Activated CD4-positive, alpha-beta T cell treated with anti-CD3 and anti-CD28 coated beads, Interleukin-2, amount 10 ng/mL, durations not matched to agents 7 days and 5 days (primary cell): ENCODE measurements at regions not wholly inside any gene's neighbourhood (a gene's known extent, or its start where the extent isn't known, plus 50 kb on each side); places are given as distances from the start of the nearest gene placed in this dataset.

Source experiments
- CTCF ChIA-PET: fragments of 350-600 bp; sonication (Branson Sonifier 250); formaldehyde crosslinking; loops from one replicate; lab custom pipeline; 2021; ENCODE audit warnings: antibody characterized with exemption; lab: Charles Lee
- POLR2A ChIA-PET: fragments of 350-600 bp; sonication (Branson Sonifier 250); formaldehyde crosslinking; loops from one replicate; lab custom pipeline; 2021; ENCODE audit warnings: antibody characterized with exemption; lab: Charles Lee
- DNase-seq: peaks from one replicate; pipeline ENCODE4 v3.0.0-alpha.2; 2020
- H3K27ac Mint-ChIP-seq: one replicate; pipeline ENCODE4 v1.8.0; 2021; ENCODE audit warnings: mild to moderate bottlenecking, moderate library complexity, mixed read lengths
- H3K27me3 Mint-ChIP-seq: one replicate; pipeline ENCODE4 v1.8.0; 2021; ENCODE audit warnings: mixed read lengths
- H3K36me3 Mint-ChIP-seq: one replicate; pipeline ENCODE4 v1.8.0; 2021; ENCODE audit warnings: low read depth, mixed read lengths
- H3K4me1 Mint-ChIP-seq: one replicate; pipeline ENCODE4 v1.8.0; 2021; ENCODE audit warnings: mixed read lengths
- H3K4me3 Mint-ChIP-seq: one replicate; pipeline ENCODE4 v1.8.0; 2021; ENCODE audit warnings: mild to moderate bottlenecking, moderate library complexity, mixed read lengths
- H3K9me3 Mint-ChIP-seq: one replicate; pipeline ENCODE4 v1.8.0; 2021; ENCODE audit warnings: mixed read lengths

DNA sequence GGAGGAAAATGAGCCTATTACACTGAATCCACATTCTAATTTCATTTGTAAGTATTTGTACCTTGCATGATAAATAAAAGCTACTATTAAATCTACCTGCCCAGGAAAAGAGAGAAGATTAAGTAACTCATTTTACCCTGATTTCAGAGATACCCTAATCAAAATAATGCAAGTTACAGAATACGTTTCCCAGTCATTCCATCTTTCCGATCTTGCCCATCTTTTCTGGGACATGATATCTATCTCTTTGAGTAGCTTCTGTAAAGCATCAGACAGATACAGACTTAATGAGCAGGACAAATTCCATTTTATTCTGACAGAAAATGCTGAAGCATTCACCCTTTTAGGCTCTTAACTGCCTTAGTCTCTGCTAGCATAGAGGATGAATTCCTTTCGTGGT is 56.6 kb downstream of the SPRY2 start:
- Mint-ChIP-seq H3K27me3 (no peaks in the 10 kb centered on the region), H3K4me3 (no peak overlapping the region), H3K27ac (no peak overlapping the region), H3K4me1 (no peaks in the 10 kb centered on the region), H3K36me3 (no peaks in the 10 kb centered on the region), H3K9me3 (no peaks in the 10 kb centered on the region)
- no peak for DNase-seq
- ChIA-PET CTCF (no interaction called here), POLR2A (no interaction called here)

GRCh38 chr13:80278706-80279105 is 62.2 kb downstream of the SPRY2 start:
- H3K27me3 Mint-ChIP-seq: no peaks in the 10 kb centered on the region
- no peaks in the 10 kb centered on the region for H3K36me3 Mint-ChIP-seq
- no peak for DNase-seq
- ChIA-PET POLR2A (no interaction called here), CTCF (no interaction called here)
- no peak overlapping the region for H3K27ac Mint-ChIP-seq
- H3K9me3 Mint-ChIP-seq: no peaks in the 10 kb centered on the region
- no peak overlapping the region for H3K4me3 Mint-ChIP-seq
- no peaks in the 10 kb centered on the region for H3K4me1 Mint-ChIP-seq

DNA sequence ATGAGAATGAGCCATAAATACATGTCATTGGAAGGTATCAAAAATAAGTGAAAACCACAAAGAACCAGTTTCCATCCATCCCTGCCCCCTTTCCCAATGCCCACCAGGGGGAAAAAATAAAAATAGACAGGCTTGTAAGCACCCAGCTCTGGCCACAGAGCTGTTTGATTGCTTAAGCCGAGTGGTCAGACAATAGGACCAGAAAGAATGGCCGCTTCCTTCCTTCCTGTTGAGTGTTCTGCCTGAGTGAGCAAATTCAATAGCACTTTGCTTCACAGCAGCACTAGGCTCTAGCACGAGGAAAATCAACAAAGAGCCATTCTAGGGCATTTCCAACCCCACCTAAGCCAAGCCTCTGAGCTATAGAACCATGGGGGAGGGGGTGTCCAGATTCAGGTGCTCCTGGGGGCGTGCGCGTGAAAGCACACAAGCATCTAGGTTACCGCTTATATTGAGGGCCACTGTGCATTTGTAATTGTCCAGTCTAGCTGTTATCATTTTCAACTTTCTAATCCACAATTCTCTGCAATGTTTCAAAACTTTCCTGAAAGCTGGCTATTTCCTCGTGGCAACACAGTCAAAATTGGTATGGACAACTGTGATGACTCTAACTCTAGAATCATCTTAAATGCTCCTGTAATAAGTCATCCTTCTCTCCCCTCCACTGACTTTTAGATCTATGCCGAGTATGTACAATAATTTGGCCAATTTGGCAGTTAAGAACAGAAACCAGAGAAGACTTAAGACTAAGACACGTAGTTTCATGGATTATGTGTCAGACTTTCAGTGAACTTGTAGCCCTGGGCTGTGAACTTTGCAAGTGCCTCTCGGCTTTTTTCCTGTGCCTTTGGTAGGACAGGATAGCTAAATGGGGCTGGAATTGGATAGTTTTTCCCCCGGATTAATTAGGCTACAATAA is 64.3 kb downstream of the SPRY2 start:
- Mint-ChIP-seq H3K4me1 (no peaks in the 10 kb centered on the region), H3K36me3 (no peaks in the 10 kb centered on the region), H3K27me3 (no peaks in the 10 kb centered on the region), H3K4me3 (no peak overlapping the region), H3K9me3 (no peaks in the 10 kb centered on the region), H3K27ac (no peak overlapping the region)
- CTCF ChIA-PET: no interaction called here
- no peak for DNase-seq
- POLR2A ChIA-PET: no interaction called here

GRCh38 chr13:80274643-80275042 is 66.3 kb downstream of the SPRY2 start:
- ChIA-PET POLR2A (no interaction called here), CTCF (no interaction called here)
- no peak for DNase-seq
- H3K27me3 Mint-ChIP-seq: no peaks in the 10 kb centered on the region
- no peak overlapping the region for H3K27ac Mint-ChIP-seq
- H3K4me3 Mint-ChIP-seq: no peak overlapping the region
- H3K36me3 Mint-ChIP-seq: no peaks in the 10 kb centered on the region
- no peaks in the 10 kb centered on the region for H3K9me3 Mint-ChIP-seq
- no peaks in the 10 kb centered on the region for H3K4me1 Mint-ChIP-seq

- no peaks in the 10 kb centered on the region for H3K4me1 Mint-ChIP-seq
- no peaks in the 10 kb centered on the region for H3K9me3 Mint-ChIP-seq
- H3K27ac Mint-ChIP-seq: no peak overlapping the region
- ChIA-PET POLR2A (no interaction called here), CTCF (no interaction called here)
- no peak for DNase-seq
- H3K36me3 Mint-ChIP-seq: no peaks in the 10 kb centered on the region
- no peaks in the 10 kb centered on the region for H3K27me3 Mint-ChIP-seq
- H3K4me3 Mint-ChIP-seq: no peak overlapping the region
Observed at GRCh38 chr13:80273718-80274117, 67.2 kb downstream of the SPRY2 start.

DNA sequence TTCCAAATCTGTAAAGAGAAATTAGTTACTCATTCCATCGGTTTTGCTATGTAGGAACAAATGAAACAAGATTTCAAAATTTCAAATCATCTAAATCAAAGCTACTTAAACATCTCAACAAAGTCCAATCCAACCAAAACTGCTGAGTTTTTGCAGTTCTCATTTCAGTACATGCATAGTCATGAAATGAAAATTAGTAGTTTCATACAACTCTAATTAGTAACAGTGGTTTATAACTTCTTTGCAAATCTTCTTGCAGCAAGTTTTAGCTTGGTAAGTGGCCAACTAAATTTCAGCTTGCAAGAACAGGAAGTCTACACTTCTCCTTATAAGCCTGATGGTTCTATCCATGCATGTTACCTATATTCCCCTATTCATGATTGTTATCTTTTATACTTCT is 75.6 kb downstream of the SPRY2 start:
- no peak overlapping the region for H3K4me3 Mint-ChIP-seq
- CTCF ChIA-PET: no interaction called here
- POLR2A ChIA-PET: no interaction called here

DNA sequence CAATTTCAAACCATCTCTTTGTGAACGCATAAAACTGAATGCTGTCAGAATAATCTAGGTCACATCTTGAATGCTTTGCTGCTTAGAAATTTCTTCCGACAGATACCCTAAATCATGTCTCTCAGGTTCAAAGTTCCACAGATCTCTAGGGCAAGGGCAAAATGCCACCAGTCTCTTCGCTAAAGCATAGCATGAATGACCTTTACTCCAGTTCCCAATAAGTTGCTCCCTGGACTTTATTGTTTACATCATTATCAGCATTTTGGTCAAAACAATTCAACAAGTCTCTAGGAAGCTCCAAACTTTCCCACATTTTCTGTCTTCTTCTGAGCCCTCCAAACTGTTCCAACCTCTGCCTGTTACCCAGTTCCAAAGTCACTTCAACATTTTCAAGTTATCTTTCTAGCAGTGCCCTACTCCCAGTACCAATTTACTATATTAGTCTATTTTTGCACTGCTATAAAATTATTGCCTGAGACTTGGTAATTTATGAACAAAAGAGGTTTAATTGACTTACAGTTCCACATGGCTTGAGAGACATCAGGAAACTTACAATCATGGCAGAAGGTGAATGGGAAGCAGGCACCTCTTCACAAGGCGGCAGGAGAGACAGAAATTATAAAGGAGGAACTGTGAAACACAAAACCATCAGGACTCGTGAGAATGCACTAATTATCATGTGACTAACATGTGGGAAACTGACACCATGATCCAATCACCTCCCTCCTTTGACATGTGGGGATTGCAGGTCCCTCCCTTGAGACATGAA is 77.0 kb downstream of the SPRY2 start:
- no peaks in the 10 kb centered on the region for H3K27me3 Mint-ChIP-seq
- H3K4me1 Mint-ChIP-seq: no peaks in the 10 kb centered on the region
- no peak overlapping the region for H3K4me3 Mint-ChIP-seq
- H3K9me3 Mint-ChIP-seq: peaks cover 13% of the 10 kb centered on the region
- POLR2A ChIA-PET: no interaction called here
- CTCF ChIA-PET: interaction anchor here (0.5 kb wide), 1 partner anchor 568 kb away, joined by 3 read pairs; no protein-coding TSS in a partner anchor
- no peak for DNase-seq
- H3K36me3 Mint-ChIP-seq: no peaks in the 10 kb centered on the region
- H3K27ac Mint-ChIP-seq: no peak overlapping the region

More for the DNA sequence above, 75.6 kb downstream of the SPRY2 start:
- Mint-ChIP-seq H3K4me1 (no peaks in the 10 kb centered on the region), H3K36me3 (no peaks in the 10 kb centered on the region), H3K9me3 (peaks cover 13% of the 10 kb centered on the region), H3K27ac (no peak overlapping the region), H3K27me3 (no peaks in the 10 kb centered on the region)
- DNase-seq: no peak

DNA sequence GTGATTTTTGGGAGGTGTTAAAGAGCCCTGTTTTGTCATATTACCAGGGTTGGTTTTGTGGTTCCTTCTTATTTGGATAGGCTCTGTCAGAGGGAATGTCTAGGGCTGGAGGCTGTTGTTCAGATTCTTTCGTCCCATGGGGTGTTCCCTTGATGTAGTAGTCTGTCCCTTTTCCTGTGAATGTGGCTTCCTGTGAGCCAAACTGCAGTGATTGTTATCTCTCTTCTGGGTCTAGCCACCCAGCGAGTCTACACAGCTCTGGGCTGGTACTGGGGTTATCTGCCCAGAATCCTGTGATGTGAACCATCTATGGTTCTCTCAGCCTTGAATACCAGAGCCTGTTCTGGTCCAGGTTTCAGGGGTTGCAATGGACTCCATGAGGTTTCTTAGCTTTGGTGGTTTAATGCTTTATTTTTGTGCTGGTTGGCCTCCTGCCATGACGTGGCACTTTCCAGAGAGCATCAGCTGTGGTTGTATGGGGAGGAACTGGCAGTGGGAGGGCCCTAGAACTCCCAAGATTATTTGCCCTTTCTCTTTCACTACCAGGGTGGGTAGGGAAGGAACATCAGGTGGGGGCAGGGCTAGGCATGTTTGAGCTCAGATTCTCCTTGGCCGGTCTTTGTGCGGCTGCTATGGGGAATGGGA is 78.8 kb downstream of the SPRY2 start:
- no peak overlapping the region for H3K4me3 Mint-ChIP-seq
- H3K9me3 Mint-ChIP-seq: peaks cover 13% of the 10 kb centered on the region
- no peaks in the 10 kb centered on the region for H3K27me3 Mint-ChIP-seq
- no peak for DNase-seq
- H3K4me1 Mint-ChIP-seq: no peaks in the 10 kb centered on the region
- no peak overlapping the region for H3K27ac Mint-ChIP-seq
- ChIA-PET CTCF (no interaction called here), POLR2A (no interaction called here)
- H3K36me3 Mint-ChIP-seq: no peaks in the 10 kb centered on the region

GRCh38 chr13:80259159-80259558 is 81.8 kb downstream of the SPRY2 start:
- H3K9me3 Mint-ChIP-seq: peaks cover 12% of the 10 kb centered on the region
- no peaks in the 10 kb centered on the region for H3K36me3 Mint-ChIP-seq
- H3K4me3 Mint-ChIP-seq: no peak overlapping the region
- H3K27ac Mint-ChIP-seq: no peak overlapping the region
- ChIA-PET CTCF (no interaction called here), POLR2A (no interaction called here)
- no peaks in the 10 kb centered on the region for H3K4me1 Mint-ChIP-seq
- no peak for DNase-seq
- no peaks in the 10 kb centered on the region for H3K27me3 Mint-ChIP-seq

GRCh38 chr13:80256352-80256932 is 84.5 kb downstream of the SPRY2 start:
- no peak for DNase-seq
- no peaks in the 10 kb centered on the region for H3K36me3 Mint-ChIP-seq
- POLR2A ChIA-PET: no interaction called here
- H3K4me1 Mint-ChIP-seq: no peaks in the 10 kb centered on the region
- H3K27me3 Mint-ChIP-seq: no peaks in the 10 kb centered on the region
- peaks cover 4% of the 10 kb centered on the region for H3K9me3 Mint-ChIP-seq
- H3K4me3 Mint-ChIP-seq: no peak overlapping the region
- CTCF ChIA-PET: no interaction called here
- H3K27ac Mint-ChIP-seq: no peak overlapping the region

- Mint-ChIP-seq H3K4me1 (no peaks in the 10 kb centered on the region), H3K27ac (no peak overlapping the region), H3K4me3 (no peak overlapping the region), H3K9me3 (no peaks in the 10 kb centered on the region), H3K36me3 (no peaks in the 10 kb centered on the region), H3K27me3 (no peaks in the 10 kb centered on the region)
- ChIA-PET CTCF (no interaction called here), POLR2A (no interaction called here)
- DNase-seq: no peak
Observed at GRCh38 chr13:80255946-80256345, 85.0 kb downstream of the SPRY2 start.

GRCh38 chr13:80251403-80251802 is 89.5 kb downstream of the SPRY2 start:
- DNase-seq: no peak
- POLR2A ChIA-PET: no interaction called here
- no peaks in the 10 kb centered on the region for H3K36me3 Mint-ChIP-seq
- H3K27ac Mint-ChIP-seq: no peak overlapping the region
- H3K27me3 Mint-ChIP-seq: no peaks in the 10 kb centered on the region
- H3K9me3 Mint-ChIP-seq: no peaks in the 10 kb centered on the region
- CTCF ChIA-PET: no interaction called here
- H3K4me1 Mint-ChIP-seq: no peaks in the 10 kb centered on the region
- H3K4me3 Mint-ChIP-seq: no peak overlapping the region
